IMR-90 (cell line): ENCODE measurements at regions not wholly inside any gene's neighbourhood (a gene's known extent, or its start where the extent isn't known, plus 50 kb on each side); places are given as distances from the start of the nearest gene placed in this dataset.

Experiments used
- ATAC-seq: fragments of 200-7000 bp; cut with Tn5 transposase; 2 replicates; pipeline ENCODE4 v1.9.1; 2020; ENCODE audit warnings: low read depth, mild to moderate bottlenecking, moderate library complexity
- BruUV-seq: library from RNA; stranded (reverse); fragments of 400-500 nt; replicated peaks from 2 replicates; lab custom pipeline; 2021; lab: Mats Ljungman, UMichigan
- CTCF ChIA-PET: fragments of 300-600 bp; formaldehyde crosslinking; extraction: SDS; loops from one replicate; lab custom pipeline; 2021; ENCODE audit warnings: antibody characterized with exemption; lab: Yijun Ruan, JAX
- POLR2A ChIA-PET: fragments of 300-600 bp; sonication (Branson Sonifier 250); formaldehyde crosslinking; loops from one replicate; lab custom pipeline; 2022; ENCODE audit warnings: antibody characterized with exemption; ENCODE audit not compliant: unreplicated experiment; lab: Charles Lee
- DNase-seq: peaks from one replicate; pipeline ENCODE4 v3.0.0; 2013
- H2AFZ ChIP-seq: replicated peaks from 2 replicates; pipeline ENCODE3; 2013; ENCODE audit warnings: low read length, mild to moderate bottlenecking; ENCODE audit not compliant: poor library complexity
- H2AK5ac ChIP-seq: 2 replicates; pipeline ENCODE4 v1.6.1; 2013; ENCODE audit warnings: low read depth, low read length, inconsistent platforms
- H2AK9ac ChIP-seq: replicated peaks from 2 replicates; pipeline ENCODE3; 2013; ENCODE audit warnings: mild to moderate bottlenecking, low read depth, low read length, moderate library complexity; ENCODE audit not compliant: poor library complexity
- H2BK120ac ChIP-seq: 2 replicates; pipeline ENCODE4 v1.6.1; 2013; ENCODE audit warnings: low read depth, low read length, inconsistent platforms
- H2BK15ac ChIP-seq: 3 replicates; pipeline ENCODE4 v1.6.1; 2013; ENCODE audit warnings: low read depth, low read length, inconsistent platforms
- H2BK20ac ChIP-seq: 2 replicates; pipeline ENCODE4 v1.6.1; 2013; ENCODE audit warnings: low read depth, mild to moderate bottlenecking, inconsistent platforms, low read length, moderate library complexity
- H2BK5ac ChIP-seq: 2 replicates; pipeline ENCODE4 v1.6.1; 2013; ENCODE audit warnings: mild to moderate bottlenecking, low read depth, low read length, inconsistent platforms; ENCODE audit not compliant: poor library complexity, severe bottlenecking
- H3K14ac ChIP-seq: replicated peaks from 2 replicates; pipeline ENCODE4 v1.6.1; 2013; ENCODE audit warnings: low read depth, low read length, inconsistent platforms
- H3K18ac ChIP-seq: 2 replicates; pipeline ENCODE4 v1.6.1; 2013; ENCODE audit warnings: low read depth, low read length, control low read depth
- H3K23ac ChIP-seq: 2 replicates; pipeline ENCODE4 v1.6.1; 2013; ENCODE audit warnings: low read depth, low read length, inconsistent platforms
- H3K27ac ChIP-seq: 2 replicates; pipeline ENCODE4 v1.5.1; 2013; ENCODE audit warnings: mild to moderate bottlenecking, control low read depth, low read length; ENCODE audit not compliant: insufficient read depth
- H3K27me3 ChIP-seq: 2 replicates; pipeline ENCODE4 v1.6.1; 2013; ENCODE audit warnings: low read length; ENCODE audit not compliant: control insufficient read depth, insufficient read depth
- H3K36me3 ChIP-seq: 2 replicates; pipeline ENCODE4 v1.6.1; 2013; ENCODE audit warnings: low read length, mixed read lengths; ENCODE audit not compliant: control insufficient read depth, insufficient read depth
- H3K4ac ChIP-seq: 2 replicates; pipeline ENCODE4 v1.6.1; 2013; ENCODE audit warnings: low read depth, low read length, inconsistent platforms
- H3K4me1 ChIP-seq: 2 replicates; pipeline ENCODE4 v1.6.1; 2013; ENCODE audit warnings: low read length, mixed read lengths; ENCODE audit not compliant: control insufficient read depth, insufficient read depth
- H3K4me2 ChIP-seq: 2 replicates; pipeline ENCODE4 v1.6.1; 2013; ENCODE audit warnings: low read depth, mild to moderate bottlenecking, control low read depth, low read length, moderate library complexity
- H3K4me3 ChIP-seq: 2 replicates; pipeline ENCODE4 v1.5.1; 2013; ENCODE audit warnings: low read depth, mild to moderate bottlenecking, control low read depth, low read length, moderate library complexity; ENCODE audit not compliant: insufficient read depth
- H3K56ac ChIP-seq: 2 replicates; pipeline ENCODE4 v1.6.1; 2013; ENCODE audit warnings: low read length, inconsistent platforms; ENCODE audit not compliant: insufficient read depth; ENCODE audit errors: extremely low read depth
- H3K79me1 ChIP-seq, 2 experiments: 2 replicates each; pipeline ENCODE4 v1.6.1; 2013; ENCODE audit warnings: low read length in 2 of 2, inconsistent platforms in 1 of 2, low read depth in 1 of 2
- H3K9ac ChIP-seq: 2 replicates; pipeline ENCODE4 v1.6.1; 2013; ENCODE audit warnings: low read depth, low read length, control low read depth
- H3K9me1 ChIP-seq: 2 replicates; pipeline ENCODE4 v1.6.1; 2013; ENCODE audit warnings: low read length, inconsistent platforms; ENCODE audit not compliant: insufficient read depth
- H3K9me3 ChIP-seq: 2 replicates; pipeline ENCODE4 v1.6.1; 2013; ENCODE audit warnings: low read length; ENCODE audit not compliant: control insufficient read depth, insufficient read depth
- H4K20me1 ChIP-seq: 2 replicates; pipeline ENCODE4 v1.6.1; 2013; ENCODE audit warnings: low read length, inconsistent platforms; ENCODE audit not compliant: insufficient read depth
- H4K5ac ChIP-seq: 2 replicates; pipeline ENCODE4 v1.6.1; 2013; ENCODE audit warnings: mild to moderate bottlenecking, low read depth, low read length, control low read depth
- H4K8ac ChIP-seq, 2 experiments: 2 replicates each; pipeline ENCODE4 v1.6.1; 2013; ENCODE audit warnings: low read depth in 2 of 2, low read length in 2 of 2, control low read depth in 1 of 2, inconsistent platforms in 1 of 2
- H4K91ac ChIP-seq: 2 replicates; pipeline ENCODE4 v1.6.1; 2013; ENCODE audit warnings: low read depth, low read length, inconsistent platforms; ENCODE audit not compliant: insufficient read depth
- BHLHE40 ChIP-seq: fragments of 150-350 bp; IDR thresholded peaks from 2 replicates; pipeline ENCODE4 v1.6.1; 2016; ENCODE audit warnings: mild to moderate bottlenecking, low read depth, low read length
- CEBPB ChIP-seq: IDR thresholded peaks from 2 replicates; pipeline ENCODE4 v1.6.1; 2012; ENCODE audit warnings: low read depth, low read length, improper control_type of control experiment
- CHD1 ChIP-seq: IDR thresholded peaks from 2 replicates; pipeline ENCODE4 v1.6.1; 2012; ENCODE audit warnings: low read depth, low read length, improper control_type of control experiment
- CTCF ChIP-seq: conservative IDR thresholded peaks from 2 replicates; pipeline ENCODE4 v1.5.1; 2012; ENCODE audit warnings: mild to moderate bottlenecking, low read depth, low read length, improper control_type of control experiment
- ELK1 ChIP-seq: fragments of 150-350 bp; IDR thresholded peaks from 2 replicates; pipeline ENCODE4 v1.6.1; 2016; ENCODE audit warnings: low read depth, mild to moderate bottlenecking, low read length, moderate library complexity, borderline replicate concordance
- MAZ ChIP-seq: IDR thresholded peaks from 2 replicates; pipeline ENCODE4 v1.6.1; 2012; ENCODE audit warnings: low read depth, mild to moderate bottlenecking, low read length, improper control_type of control experiment, moderate library complexity, borderline replicate concordance
- MXI1 ChIP-seq: IDR thresholded peaks from 2 replicates; pipeline ENCODE4 v1.6.1; 2012; ENCODE audit warnings: low read depth, mild to moderate bottlenecking, low read length, moderate library complexity, borderline replicate concordance
- NFE2L2 ChIP-seq: fragments of 150-350 bp; IDR thresholded peaks from 2 replicates; pipeline ENCODE4 v1.6.1; 2016; ENCODE audit warnings: low read depth, mild to moderate bottlenecking, low read length
- POLR2A ChIP-seq: IDR thresholded peaks from 2 replicates; pipeline ENCODE4 v1.6.1; 2012; ENCODE audit warnings: mild to moderate bottlenecking, low read depth, low read length
- RAD21 ChIP-seq: IDR thresholded peaks from 2 replicates; pipeline ENCODE4 v1.6.1; 2012; ENCODE audit warnings: low read length, improper control_type of control experiment
- RCOR1 ChIP-seq: IDR thresholded peaks from 2 replicates; pipeline ENCODE4 v1.6.1; 2012; ENCODE audit warnings: mild to moderate bottlenecking, low read length, improper control_type of control experiment; ENCODE audit not compliant: insufficient replicate concordance
- RFX5 ChIP-seq: IDR thresholded peaks from 2 replicates; pipeline ENCODE4 v1.8.0; 2012; ENCODE audit warnings: low read depth, mild to moderate bottlenecking, low read length, moderate library complexity
- SMC3 ChIP-seq: fragments of 150-350 bp; IDR thresholded peaks from 2 replicates; pipeline ENCODE4 v1.6.1; 2016; ENCODE audit warnings: low read depth, mild to moderate bottlenecking, antibody characterized with exemption, low read length, moderate library complexity
- USF2 ChIP-seq: fragments of 150-350 bp; IDR thresholded peaks from 2 replicates; pipeline ENCODE4 v1.6.1; 2017; ENCODE audit warnings: mild to moderate bottlenecking, antibody characterized with exemption, low read length, low read depth
- WGBS, 2 experiments: methylation state at CpG; one replicate each; pipeline versions ENCODE4 v1.1.5 to v1.1.7; 2013; ENCODE audit warnings: missing lambda C conversion rate in 2 of 2; ENCODE audit not compliant: insufficient read length in 1 of 2; ENCODE audit errors: extremely low coverage in 2 of 2; 5-methylcytosine and 5-hydroxymethylcytosine counted together
- dilution Hi-C: fragments of 300-500 bp; cut with HindIII; formaldehyde crosslinking; loops from one replicate; pipeline ENCODE4 v1.14.3; 2018; ENCODE audit warnings: low sequenced_read_pairs; ENCODE audit not compliant: unreplicated experiment
- in situ Hi-C: fragments of 300-500 bp; cut with MboI; formaldehyde crosslinking; loops from 3 replicates; pipeline ENCODE4 v1.14.3; 2019; ENCODE audit warnings: low sequenced_read_pairs, inconsistent platforms, mixed read lengths
- intact Hi-C: fragments of 100-400 bp; cut with micrococcal nuclease; formaldehyde crosslinking; loops from 2 replicates; pipeline ENCODE4 v1.10.0; 2022

DNA sequence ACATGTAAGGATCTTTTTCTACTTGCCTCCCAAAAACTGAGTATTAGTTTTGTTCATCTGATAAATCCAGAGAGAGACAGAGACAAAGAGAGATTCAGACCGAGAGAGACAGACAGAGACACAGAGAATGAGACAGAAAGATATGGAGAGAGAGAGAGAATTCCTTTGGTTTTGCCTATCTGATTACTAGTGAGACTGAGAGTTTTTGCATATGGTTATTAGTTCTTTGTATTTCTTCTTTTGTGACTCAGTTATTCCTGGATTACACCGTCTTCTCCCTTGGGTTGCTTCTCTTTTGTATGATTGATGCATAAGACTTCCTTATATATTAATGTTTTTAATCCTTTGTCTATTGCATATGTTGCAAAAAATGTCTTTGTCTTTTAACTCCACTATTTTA lies 91.2 kb upstream of the SPATA31C2 start:
- BruUV-seq, result no TSS peak
- no peak overlapping the region for H3K4ac ChIP-seq
- H3K36me3 ChIP-seq, result no peaks in the 10 kb centered on the region
- dilution Hi-C loops, result no loop called here
- no peaks in the 10 kb centered on the region for H4K20me1 ChIP-seq
- no peak overlapping the region for H3K14ac ChIP-seq
- H3K18ac ChIP-seq, result no peak overlapping the region
- no peak overlapping the region for H2BK15ac ChIP-seq
- in situ Hi-C loops, result no loop called here
- intact Hi-C loops, result loop anchor here (5.0 kb wide), 1 partner anchor 1402 kb away; no protein-coding TSS in a partner anchor
- CTCF ChIA-PET, result no interaction called here
- no peak overlapping the region for H2AK5ac ChIP-seq
- H3K9ac ChIP-seq, result no peak overlapping the region
- TF ChIP-seq CTCF (no peak), CEBPB (no peak), USF2 (no peak), CHD1 (no peak), POLR2A (no peak), RFX5 (no peak), NFE2L2 (no peak), MAZ (no peak), ELK1 (no peak), BHLHE40 (no peak), MXI1 (no peak), RCOR1 (no peak), RAD21 (no peak), SMC3 (no peak)
- DNase-seq (no peak), ATAC-seq (no peak)
- no peak overlapping the region for H3K23ac ChIP-seq
- H2AFZ ChIP-seq, result no peak overlapping the region
- POLR2A ChIA-PET, result no interaction called here
- no CpG with 5 or more reads among the region's 2 CpGs for WGBS, 2 experiments
- no peaks in the 10 kb centered on the region for H3K4me1 ChIP-seq
- no peak overlapping the region for H3K4me3 ChIP-seq
- no peak overlapping the region for H4K8ac ChIP-seq
- H4K5ac ChIP-seq, result no peak overlapping the region
- no peaks in the 10 kb centered on the region for H3K79me1 ChIP-seq
- no peak overlapping the region for H2BK120ac ChIP-seq
- no peak overlapping the region for H3K4me2 ChIP-seq
- no peak overlapping the region for H3K27ac ChIP-seq
- H3K27me3 ChIP-seq, result no peaks in the 10 kb centered on the region; the same call in 1 of the 2 replicates
- no peak overlapping the region for H4K91ac ChIP-seq
- no peak overlapping the region for H3K56ac ChIP-seq
- no peak overlapping the region for H2BK20ac ChIP-seq
- H2AK9ac ChIP-seq, result no peak overlapping the region
- H3K9me3 ChIP-seq, result peaks cover 4% of the 10 kb centered on the region
- H2BK5ac ChIP-seq, result no peak overlapping the region
- H3K9me1 ChIP-seq, result no peaks in the 10 kb centered on the region
